ENCODE measurements at regions not wholly inside any gene's neighbourhood (a gene's known extent, or its start where the extent isn't known, plus 50 kb on each side); places are given as distances from the start of the nearest gene placed in this dataset.

DNA sequence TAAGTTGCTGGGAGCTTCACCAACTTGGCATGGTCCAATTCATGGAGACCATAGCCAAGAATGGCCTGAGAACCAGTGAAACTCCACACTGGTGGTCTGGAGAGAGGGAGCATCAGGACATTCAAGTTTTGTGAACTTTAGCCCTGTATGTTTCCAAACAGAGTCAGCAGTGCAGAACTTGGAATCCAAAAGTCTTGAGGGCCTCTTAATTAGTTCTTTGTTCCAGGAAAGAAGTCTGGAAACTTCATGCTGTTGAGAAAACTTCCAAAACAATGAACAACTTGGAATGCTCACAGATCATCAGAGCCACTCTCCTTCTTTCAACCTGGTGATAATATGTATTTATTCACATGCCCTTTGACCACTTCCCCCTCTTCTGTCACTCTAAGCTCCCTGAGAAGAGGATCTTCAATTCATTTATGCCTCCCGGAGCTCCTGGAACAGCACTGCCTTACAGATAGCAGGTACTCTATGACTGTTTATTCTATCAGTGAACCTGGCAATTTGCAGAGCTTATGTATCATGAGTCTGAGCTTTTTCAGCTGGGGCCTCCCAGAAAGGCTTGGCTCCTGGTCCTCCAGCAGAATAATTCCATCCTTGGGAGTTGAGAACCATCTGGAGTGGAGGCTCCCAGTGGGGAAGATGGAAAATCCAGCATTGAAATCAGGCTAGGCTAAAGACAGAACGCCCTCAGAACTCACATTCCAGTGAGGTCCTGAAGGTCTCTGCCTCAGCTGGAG is 191.4 kb downstream of the KTN1 start:
- intact Hi-C loops (cut with DNase I): no loop called here
- Histone ChIP-seq H3K4me1 (peaks cover 0 to 17% (median 0%) of the 10 kb centered on the region in 12 donors), H3K27me3 (no peaks in the 10 kb centered on the region), H3K27ac (peak overlapping the region in 3 of 12 donors; percentile 42 to 57 (median 56)), H3K36me3 (no peaks in the 10 kb centered on the region), H3K4me3 (no peak overlapping the region), H3K9me3 (no peaks in the 10 kb centered on the region)
- TF ChIP-seq POLR2A (IDR thresholded peaks at IDR 0.05) (no peak), CTCF (IDR thresholded peaks at IDR 0.05) (no peak)
- DNase-seq: peak in 1 of 5 donors; percentile 31
- ATAC-seq: peak in 3 of 4 donors; percentile 45 to 80 (median 74)
- WGBS, 4 donors: 71 to 89% (median 81%) methylated on average over 2 of the region's 2 CpGs

- 81 to 93% (median 87%) methylated on average over 1 of the region's 1 CpG for WGBS, 4 donors
- Histone ChIP-seq H3K4me1 (peaks cover 0 to 17% (median 0%) of the 10 kb centered on the region in 12 donors), H3K27me3 (no peaks in the 10 kb centered on the region), H3K9me3 (no peaks in the 10 kb centered on the region), H3K4me3 (no peak overlapping the region), H3K36me3 (no peaks in the 10 kb centered on the region), H3K27ac (peak overlapping the region in 4 of 12 donors; percentile 1 to 57 (median 24))
- no peak for ATAC-seq
- intact Hi-C loops (cut with DNase I): no loop called here
- DNase-seq: no peak
- TF ChIP-seq POLR2A (IDR thresholded peaks at IDR 0.05) (no peak), CTCF (IDR thresholded peaks at IDR 0.05) (no peak)
Observed at GRCh38 chr14:55772486-55772885, 192.5 kb downstream of the KTN1 start.

DNA sequence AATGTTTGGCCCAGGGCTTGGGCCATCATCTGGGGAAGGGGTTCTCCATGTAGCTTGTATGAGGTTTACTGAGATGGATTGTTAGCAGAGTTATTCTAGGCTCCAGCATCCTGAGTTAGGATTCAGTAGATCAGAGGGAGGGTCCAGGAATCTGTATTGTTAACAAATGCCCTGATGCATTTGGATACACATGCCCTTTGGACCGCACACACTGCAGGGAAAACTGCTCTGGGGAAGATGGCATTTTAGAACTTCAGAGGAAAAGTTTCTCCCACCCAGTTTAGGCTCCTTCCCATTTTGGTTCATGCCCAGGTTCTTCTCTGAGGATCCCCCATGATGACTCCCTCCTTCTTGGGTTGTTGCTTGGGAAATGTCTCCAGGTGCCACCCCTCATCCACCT is 193.3 kb downstream of the KTN1 start:
- intact Hi-C loops (cut with DNase I): no loop called here
- no peak for DNase-seq
- Histone ChIP-seq H3K9me3 (no peaks in the 10 kb centered on the region), H3K27ac (no peak overlapping the region), H3K4me1 (peaks cover 0 to 17% (median 0%) of the 10 kb centered on the region in 12 donors), H3K36me3 (no peaks in the 10 kb centered on the region), H3K4me3 (no peak overlapping the region), H3K27me3 (no peaks in the 10 kb centered on the region)
- no peak for TF ChIP-seq POLR2A (IDR thresholded peaks at IDR 0.05)
- 98 to 100% (median 100%) methylated on average over 1 of the region's 1 CpG for WGBS, 4 donors
- ATAC-seq: no peak

GRCh38 chr14:55773984-55774545 is 194.1 kb downstream of the KTN1 start:
- Histone ChIP-seq H3K27me3 (no peaks in the 10 kb centered on the region), H3K4me3 (no peak overlapping the region), H3K4me1 (peaks cover 0 to 17% (median 0%) of the 10 kb centered on the region in 12 donors), H3K36me3 (no peaks in the 10 kb centered on the region), H3K27ac (no peak overlapping the region), H3K9me3 (no peaks in the 10 kb centered on the region)
- TF ChIP-seq POLR2A (IDR thresholded peaks at IDR 0.05) (no peak), CTCF (IDR thresholded peaks at IDR 0.05) (no peak)
- intact Hi-C loops (cut with DNase I): no loop called here
- DNase-seq: no peak
- no peak for ATAC-seq
- 90 to 91% (median 91%) methylated on average over 1 of the region's 1 CpG for WGBS, 4 donors
